Ovary (tissue), 3 donors: ENCODE measurements at regions not wholly inside any gene's neighbourhood (a gene's known extent, or its start where the extent isn't known, plus 50 kb on each side); places are given as distances from the start of the nearest gene placed in this dataset.

Experiments
- POLR2A ChIP-seq: fragments of 450-650 bp; IDR thresholded peaks from one replicate; pipeline ENCODE4 v1.6.1; 2017; ENCODE audit warnings: antibody characterized with exemption, mild to moderate bottlenecking, moderate library complexity
- TF ChIP-seq, protein P1 (sequence below), 3 donors: fragments of 450-650 bp in 2 of 3; fragments of 200-600 bp in 1 of 3; IDR thresholded peaks; one replicate each; pipeline versions ENCODE4 v1.5.1 to v1.8.0; 2016 to 2022; ENCODE audit warnings: antibody characterized with exemption in 3 of 3, mild to moderate bottlenecking in 1 of 3
- donor health status: DM: no; HTN: no; CAD: no.

DNA sequence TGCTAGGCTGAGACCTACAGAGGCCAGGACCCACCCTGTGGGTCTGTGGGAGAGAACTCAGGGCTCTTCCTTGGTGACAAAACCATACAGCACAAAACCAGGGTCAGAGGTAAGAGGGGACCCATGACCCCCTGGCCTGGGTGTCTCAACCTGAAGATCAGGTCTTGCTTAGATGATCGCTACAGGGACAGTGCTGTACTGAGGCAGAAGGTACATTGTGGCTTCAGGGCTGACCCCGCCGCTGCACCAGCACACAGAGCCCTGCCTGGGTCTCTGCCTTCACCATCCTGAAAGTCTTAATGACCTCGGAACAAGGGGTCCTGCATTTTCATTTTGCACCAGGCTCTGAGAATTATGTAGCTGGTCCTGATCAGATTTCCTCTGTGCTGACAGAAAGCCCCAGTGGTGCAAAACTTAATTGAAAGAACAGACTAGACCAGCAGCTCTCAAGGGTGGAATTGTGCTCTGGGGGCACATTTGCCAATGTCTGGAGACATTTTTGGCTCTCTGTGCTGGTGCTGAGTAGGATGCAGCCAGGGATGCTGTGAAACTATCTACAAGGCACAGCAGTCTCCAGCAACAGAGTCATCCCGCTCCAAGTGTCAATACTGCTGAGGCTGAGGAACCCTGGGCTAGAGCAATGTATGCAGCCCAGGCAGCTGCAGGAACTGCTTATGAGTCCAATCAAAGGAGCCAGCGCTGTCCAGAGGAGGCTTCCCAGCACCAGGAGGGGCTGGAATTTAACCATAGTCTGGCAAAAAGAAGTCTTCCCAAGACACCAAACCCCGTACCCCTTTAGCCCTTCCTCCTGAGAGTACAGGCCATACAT, 254.9 kb downstream of the ERMARD start:
- TF ChIP-seq, protein P1, sequence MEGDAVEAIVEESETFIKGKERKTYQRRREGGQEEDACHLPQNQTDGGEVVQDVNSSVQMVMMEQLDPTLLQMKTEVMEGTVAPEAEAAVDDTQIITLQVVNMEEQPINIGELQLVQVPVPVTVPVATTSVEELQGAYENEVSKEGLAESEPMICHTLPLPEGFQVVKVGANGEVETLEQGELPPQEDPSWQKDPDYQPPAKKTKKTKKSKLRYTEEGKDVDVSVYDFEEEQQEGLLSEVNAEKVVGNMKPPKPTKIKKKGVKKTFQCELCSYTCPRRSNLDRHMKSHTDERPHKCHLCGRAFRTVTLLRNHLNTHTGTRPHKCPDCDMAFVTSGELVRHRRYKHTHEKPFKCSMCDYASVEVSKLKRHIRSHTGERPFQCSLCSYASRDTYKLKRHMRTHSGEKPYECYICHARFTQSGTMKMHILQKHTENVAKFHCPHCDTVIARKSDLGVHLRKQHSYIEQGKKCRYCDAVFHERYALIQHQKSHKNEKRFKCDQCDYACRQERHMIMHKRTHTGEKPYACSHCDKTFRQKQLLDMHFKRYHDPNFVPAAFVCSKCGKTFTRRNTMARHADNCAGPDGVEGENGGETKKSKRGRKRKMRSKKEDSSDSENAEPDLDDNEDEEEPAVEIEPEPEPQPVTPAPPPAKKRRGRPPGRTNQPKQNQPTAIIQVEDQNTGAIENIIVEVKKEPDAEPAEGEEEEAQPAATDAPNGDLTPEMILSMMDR (IDR thresholded peaks at IDR 0.05) = no peak
- no peak for TF ChIP-seq POLR2A
